ENCODE measurements at regions not wholly inside any gene's neighbourhood (a gene's known extent, or its start where the extent isn't known, plus 50 kb on each side); places are given as distances from the start of the nearest gene placed in this dataset.
"Not testable (repeated sequence)": the region's sequence is repeated elsewhere in the genome, so short reads cannot be mapped to it uniquely, and the experiment has no call there.

DNA sequence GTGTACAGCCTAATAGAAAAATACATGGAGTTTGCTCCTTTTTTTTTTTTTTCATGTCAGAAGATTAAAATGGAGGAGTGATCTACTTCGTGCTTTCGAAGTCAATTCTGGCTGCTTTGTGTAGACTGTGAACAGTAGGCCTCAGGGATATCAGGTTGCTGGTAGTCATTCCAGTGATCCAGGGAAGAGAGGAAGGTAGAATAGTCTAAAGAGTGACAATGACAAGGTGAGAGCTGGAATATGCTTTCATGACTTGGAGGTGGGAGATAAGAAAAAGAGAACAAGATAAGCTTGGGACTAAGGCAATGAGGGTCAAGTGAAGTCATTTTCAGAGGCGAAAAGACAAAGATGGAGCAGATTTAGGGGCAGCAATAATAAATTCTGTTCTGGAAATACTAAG lies 111.3 kb upstream of the MIR17HG start:
- DNase-seq: no peak

DNA sequence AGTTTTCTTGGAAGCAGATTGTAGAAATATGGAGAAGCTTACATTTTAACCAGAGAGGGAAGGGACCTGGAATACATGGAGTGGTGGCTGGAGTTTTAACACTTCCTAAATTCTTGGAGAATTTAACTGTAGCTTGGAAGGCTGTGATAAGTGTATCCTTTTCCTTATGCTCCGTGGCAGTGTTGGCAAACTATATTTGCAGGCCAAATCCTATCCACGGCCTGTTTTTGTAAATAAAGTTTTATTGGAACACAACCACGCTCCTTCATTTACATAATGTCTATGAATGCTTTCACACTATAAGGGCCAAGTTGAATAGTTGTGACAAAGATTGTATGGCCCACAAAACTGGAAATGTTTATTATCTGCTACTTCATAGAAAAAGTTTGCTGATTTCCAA lies 110.6 kb upstream of the MIR17HG start:
- DNase-seq: no peak

DNA sequence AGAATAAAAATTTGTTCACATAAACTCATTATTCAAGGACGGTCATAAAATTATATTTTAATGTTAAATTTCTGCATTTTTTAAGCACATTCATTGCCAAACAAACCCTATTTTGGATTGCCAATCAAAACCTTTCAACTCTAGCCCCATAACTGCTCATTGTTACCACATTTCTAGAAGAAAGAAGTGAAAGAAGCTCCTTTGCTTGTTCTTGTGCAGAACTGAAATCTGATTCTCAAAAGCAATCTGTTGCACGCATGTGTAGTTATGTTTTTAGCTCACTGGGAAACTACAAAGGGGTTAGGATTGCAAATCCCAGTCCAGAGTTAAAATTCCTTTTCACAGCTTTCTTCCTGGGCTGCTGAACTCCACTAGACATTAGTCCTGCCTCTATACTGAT lies 109.5 kb upstream of the MIR17HG start:
- no peak for DNase-seq

DNA sequence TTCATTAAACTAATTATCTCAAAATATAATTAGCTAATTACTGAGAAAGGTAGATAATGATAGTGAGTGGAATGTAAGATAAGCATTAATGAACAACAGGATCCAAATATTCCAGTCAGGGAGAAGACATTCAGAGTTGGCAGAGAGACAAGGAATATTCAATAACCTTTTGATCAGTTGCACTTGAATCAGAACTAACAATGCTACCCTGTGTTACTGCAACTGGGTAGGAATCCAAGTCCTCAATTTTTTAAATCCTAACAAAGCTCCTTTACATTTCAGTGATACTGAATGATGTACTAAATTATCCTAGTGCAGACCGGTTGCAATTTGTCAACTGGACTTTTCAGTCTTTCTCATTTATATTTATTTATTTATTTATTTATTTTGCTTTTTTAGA lies 107.1 kb upstream of the MIR17HG start:
- no peak for DNase-seq

DNA sequence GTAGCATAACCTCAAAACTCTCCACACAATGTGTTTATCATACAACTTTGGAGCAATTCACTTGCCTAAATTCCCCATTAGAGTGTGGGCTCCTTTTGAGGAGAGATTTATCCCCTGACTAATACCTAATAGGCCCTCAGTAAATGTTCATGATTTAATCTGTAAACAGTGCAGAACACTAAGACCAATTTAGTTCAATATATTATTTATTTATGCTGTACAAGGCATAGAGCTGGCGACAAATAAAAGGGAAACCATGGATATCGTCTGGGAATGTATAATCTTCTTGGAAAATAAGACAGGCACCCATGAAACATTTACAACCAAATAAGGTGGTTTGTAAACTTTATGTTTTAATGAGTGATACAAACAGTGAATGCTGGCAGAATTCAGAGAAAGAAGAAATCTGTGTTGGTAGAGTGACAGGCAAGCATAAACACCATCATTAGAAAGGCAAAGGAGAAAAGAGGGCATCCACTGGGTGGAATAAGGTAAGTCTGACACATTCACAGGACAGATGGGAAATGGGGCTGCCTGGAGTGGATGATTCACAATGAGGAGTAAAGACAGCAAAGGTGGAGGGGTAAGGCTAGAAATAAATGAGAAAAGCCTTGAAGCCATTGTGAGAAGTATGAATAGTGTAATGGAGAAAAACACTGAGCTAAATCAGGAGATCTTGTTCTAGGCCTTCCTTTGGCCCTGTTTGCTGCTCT lies 106.1 kb upstream of the MIR17HG start:
- no peak for DNase-seq

DNA sequence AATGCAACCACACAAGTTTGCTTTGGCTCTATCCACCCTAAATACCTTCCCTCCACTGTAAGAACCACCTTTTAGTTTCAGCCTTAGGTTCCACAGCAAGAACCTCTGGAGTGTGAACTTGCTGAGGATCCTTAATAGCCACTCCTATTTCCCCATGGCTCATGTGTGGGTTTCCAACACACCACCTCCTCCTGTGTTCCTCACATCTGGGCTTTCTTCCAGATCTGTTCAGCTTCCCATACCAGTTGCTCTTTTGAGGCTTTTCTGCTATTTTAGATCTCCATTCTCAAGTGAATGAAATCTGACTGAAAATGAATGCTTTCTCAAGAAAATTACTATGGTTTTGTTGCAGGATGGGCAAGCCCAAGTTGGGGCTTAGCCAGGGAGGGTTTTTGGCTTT lies 104.8 kb upstream of the MIR17HG start:
- DNase-seq: no peak

DNA sequence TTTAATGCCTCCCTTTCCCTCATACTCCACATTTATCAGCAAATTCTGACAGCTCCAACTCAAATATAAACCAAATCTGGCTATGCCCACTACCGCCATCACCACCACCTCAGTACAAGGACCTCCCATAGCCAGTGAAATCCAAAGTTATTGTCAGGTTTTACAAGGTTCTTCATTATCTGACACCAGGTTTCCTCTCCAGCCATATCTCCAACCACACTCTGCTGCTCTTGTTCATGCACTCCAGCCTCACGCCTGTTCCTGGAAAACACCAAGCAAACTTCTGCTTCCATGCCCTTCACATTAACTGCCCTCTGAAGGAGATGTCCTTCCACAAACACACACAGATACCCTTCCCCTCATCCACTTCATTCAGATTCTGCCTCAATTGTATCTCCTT lies 102.2 kb upstream of the MIR17HG start:
- DNase-seq: no peak

DNA sequence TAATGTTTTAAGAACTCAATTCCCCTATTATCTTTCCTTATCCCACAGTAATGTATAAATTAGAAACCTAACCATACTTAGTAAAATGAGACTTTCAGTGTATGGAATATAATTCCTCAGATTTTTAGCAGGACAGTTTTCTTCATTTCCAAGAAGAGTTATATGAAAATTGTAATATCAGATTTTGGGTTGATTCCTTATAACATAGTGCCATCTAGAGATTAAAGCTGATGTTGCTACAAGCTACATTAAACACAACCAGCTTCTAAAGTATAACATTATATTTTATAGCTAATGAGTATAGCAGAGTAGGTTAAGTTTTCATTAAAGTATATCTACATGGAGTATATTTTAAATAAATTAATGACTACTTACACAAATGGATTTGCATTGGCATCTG lies 99.7 kb upstream of the MIR17HG start:
- no peak for DNase-seq

DNA sequence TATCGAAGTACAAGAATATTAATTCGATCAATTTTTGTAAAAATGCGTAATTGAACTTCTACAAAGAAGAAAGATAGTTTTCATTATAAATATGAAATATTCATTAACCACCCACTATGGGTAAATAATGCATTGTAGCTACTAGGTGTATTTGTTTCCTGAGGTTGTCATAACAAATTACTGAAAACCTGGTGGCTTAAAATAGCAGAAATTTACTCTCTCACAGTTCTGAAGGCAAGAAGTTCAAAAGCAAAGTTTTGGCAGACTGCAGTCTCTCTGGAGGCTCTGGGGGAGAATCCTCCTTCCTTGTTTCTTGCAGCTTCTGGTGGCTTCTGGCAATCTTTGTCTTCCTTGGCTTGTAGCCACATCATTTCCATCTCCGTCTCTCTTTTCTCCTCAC lies 99.2 kb upstream of the MIR17HG start:
- DNase-seq: no peak

DNA sequence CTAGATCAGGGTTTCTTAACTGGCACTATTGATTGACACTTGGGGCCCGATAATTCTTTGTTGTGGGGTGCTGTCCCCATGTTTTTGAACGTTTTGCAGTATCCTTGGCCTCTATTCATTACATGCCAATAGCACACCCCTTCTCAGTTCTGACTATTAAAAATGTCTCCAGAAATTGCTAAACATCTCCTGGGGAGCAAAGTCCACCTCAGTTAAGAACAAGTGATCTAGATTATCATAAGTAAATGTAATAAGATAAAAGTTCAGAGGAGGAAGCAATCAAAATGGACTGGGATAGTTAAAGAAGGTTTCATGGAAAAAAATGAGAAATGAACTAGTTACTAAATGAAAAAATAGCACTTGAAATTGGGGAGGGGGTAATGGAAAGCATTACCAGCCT lies 98.1 kb upstream of the MIR17HG start:
- no peak for DNase-seq

DNA sequence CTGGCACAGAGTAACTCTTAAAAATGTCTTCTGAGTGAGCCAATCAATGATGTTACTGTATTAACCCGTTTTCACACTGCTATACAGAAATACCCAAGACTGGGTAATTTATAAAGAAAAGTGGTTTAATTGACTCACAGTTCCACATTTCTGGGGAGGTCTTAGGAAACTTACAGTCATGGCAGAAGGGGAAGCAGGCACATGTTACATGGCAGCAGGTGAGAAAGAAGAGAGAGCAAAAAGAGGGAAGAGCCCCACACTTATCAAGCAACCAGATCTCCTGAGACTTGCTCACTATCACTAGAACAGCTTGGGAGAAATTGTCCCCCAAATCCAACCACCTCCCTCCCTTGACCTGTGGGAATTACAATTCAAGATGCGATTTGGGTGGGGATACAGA lies 97.6 kb upstream of the MIR17HG start:
- no peak for DNase-seq

DNA sequence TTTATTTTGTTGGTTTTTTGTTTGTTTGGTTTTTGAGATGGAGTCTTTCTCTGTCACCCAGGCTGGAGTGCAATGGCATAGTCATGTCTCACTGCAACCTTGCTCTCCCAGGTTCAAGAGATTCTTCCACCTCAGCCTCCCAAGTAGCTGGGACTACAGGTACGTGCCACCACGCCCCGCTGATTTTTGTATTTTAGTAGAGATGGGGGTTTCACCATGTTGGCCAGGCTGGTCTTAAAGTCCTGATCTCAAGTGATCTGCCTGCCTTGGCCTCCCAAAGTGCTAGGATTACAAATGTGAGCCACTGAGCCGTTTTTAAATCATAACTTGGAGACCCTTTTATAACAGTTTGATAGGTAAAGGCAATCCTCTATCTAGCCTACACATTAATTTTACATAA lies 95.9 kb upstream of the MIR17HG start:
- DNase-seq: not testable (repeated sequence)

DNA sequence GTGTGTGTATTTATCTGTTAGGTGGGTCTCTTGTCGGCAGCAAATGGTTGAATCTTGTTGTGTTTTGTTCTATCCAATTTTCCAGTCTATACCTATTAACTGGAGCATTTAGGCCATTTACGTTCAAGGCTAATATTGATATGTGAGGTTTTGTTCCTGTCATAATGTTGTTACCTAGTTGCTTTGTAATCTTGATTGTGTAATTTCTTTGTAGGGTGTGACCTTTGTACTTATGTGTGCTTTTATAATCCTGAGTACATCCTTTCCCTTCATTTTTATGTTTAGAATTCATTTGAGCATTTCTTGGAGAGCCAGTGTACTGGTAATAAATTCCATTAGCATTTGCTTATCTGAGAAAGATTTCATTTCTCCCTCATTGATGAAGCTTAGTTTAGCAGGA lies 83.0 kb upstream of the MIR17HG start:
- no peak for DNase-seq

DNA sequence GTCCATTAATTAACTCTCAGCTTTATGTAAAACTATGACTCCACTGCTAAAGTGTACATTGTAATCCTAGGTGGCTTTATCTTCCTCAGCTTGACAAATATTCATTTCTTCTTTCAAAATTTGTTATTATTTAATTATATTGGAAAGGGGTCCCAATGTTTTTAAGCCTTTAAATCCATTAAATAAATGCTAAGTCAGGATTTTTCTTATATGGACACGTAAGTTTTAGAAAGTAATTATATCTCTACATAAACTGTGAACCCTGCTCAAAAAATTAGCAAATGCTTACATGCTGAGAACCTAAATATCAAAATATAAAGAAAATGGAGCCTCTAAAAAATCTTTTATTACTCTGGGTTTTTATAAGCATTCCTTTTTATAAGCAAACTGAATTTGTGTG lies 78.2 kb upstream of the MIR17HG start:
- DNase-seq: no peak

DNA sequence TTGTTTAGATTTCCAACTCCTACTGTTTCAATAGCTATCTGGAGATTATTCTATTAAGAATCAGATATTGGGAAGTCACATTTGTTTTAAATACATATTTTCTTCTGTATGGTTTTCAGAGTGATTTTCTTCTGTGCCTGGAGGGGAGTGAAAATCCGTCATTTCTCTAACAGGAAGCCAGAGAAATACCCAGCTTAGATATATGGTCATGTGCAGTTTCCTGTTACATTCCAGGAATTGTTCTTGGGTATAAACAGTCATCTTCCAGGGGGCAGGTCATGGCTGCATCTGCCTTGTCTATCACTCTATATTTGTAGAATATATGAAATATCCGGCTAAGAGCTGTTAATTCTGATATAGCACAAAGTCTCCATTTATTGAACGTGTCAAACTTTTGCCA lies 77.5 kb upstream of the MIR17HG start:
- no peak for DNase-seq

DNA sequence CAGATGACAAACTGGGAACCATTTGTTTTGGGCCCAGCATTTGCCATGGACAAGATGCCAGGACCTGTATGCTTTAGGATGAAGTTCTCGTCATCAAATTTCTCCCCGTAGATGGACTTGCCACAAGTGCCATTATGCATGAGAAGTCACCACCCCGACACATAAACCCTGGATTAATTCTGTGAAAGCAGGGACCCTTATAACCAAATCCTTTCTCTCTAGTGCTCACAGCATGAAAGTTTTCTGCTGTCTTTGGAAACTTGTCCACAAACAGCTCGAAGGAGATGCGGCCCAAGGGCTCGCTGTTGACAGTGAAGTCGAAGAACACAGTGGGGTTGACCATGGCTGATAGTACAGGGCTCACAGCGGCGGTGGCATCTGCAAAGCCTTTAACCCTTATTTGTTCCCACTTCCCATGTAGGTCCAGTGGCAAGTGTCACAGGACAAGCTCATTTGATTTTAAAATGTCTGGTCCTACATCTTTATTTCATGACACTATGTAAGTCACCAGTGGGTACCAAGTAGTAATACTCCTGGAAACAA lies 75.2 kb upstream of the MIR17HG start:
- no peak for DNase-seq

DNA sequence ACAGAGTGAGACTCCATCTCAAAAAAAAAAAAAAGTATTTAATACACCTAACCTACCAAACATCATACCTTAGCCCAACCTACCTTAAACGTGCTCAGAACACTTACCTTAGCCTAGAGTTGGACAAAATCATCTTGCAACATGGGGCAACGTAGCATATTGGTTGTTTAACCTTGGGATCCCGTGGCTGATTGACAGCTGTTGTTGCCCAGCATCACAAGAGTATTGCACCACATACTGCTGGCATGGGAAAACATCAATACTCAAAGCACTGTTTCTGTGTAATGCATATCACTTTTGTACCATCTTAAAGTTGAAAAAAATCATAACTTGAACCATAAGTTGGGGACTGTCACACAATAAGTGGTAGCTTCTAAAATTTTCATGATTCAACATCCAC lies 73.8 kb upstream of the MIR17HG start:
- no peak for DNase-seq

DNA sequence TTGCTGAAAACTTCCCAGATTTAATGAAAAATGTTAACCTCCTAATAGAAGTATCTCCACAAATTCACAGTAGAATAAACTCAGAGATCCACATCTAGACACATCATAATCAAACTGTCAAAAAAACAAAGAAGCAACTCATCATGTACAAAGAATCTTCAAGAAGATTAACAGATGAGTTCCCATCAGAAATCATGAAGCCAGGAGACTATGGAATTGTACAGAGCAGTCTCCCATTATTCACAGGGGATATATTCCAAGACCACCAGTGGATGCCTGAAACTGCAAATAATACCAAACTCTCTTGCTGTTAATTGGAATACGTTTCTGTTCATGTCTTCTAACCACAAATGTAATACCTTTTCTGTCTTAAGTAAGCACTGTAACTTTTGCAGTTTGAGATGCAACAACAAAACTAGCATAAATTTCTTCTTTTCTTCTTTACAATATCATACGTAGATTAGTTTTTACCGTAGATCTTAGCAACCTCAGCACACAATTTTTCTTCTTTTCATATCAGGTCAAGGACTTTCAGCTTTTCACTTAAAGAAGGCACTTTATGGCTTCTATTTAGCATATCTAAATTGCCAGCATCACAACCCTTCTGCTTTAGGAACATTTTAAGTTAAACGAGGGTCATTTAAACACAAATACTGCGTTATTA lies 70.3 kb upstream of the MIR17HG start:
- DNase-seq: no peak

DNA sequence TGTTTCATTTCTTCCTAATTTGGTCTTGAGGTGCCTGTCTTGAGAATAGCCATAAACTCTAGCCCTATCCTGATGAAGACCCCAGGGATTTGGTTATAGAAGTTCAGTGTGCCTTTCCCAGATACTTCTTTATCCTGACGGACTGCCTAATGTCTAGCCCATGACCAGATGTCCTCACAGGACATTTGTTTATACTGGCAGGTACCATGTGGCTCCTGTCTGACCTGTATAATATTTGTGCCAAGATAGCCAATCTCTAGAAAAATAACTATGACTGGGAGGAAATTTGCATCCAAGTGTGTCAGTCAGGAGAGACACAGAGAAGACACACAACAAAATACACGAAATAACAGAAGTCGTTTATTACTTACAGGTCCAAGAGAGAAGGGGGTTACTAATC lies 69.2 kb upstream of the MIR17HG start:
- DNase-seq: no peak

DNA sequence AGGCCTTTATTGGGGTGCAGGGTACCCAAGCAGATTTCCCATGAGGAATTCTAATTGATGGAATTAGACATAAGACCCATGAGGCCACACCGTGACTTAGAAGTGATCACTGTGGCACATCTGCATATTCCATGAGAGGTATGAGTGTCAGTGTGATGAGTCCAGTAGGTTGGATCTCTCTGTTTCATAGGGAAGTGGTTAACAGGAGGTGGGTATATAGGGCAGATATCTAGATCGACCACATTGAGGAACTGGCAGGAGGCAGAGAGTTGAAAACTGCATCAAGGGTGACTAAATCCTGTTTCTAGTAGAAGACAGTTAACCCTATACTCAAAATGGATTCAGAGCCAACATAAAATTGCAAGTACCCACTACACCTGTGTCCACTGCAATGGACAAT lies 68.6 kb upstream of the MIR17HG start:
- no peak for DNase-seq

DNA sequence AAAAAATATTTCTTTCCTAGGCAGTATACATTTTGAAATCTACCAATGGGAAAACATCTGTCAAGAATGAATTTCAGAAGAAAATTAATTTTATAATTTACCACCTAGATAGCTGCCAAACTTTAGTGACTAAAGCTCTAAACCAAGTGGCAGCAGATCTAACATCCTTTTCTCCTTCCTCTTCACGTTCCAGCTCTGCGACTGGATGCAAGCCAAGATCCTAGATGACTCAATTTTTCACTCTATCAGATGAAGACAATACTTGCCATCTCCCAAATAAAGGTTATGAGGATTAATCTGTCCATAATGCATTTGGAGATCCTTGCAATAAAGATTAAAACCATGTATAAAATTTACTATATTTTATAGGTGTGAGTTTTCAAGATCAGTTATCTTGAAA lies 66.7 kb upstream of the MIR17HG start:
- DNase-seq: no peak

DNA sequence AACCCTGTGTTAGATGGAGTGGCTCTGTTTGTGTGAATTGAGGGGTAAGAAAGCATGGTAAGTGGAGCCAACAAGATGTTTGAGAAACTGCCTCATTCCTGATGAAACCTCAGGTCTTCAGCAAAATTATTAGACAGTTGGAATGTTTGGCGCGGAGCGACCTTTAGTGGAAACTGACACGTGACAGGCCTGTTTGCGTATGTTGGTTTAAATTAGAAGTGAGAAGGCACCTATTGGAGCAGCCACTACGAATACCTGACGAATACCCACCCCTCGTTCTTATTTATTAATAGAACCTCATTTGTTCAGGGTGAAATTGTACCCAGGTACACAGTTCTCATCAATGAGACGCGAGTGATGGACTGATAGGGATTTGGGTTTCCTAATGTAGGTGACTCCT lies 63.2 kb upstream of the MIR17HG start:
- no peak for DNase-seq

DNA sequence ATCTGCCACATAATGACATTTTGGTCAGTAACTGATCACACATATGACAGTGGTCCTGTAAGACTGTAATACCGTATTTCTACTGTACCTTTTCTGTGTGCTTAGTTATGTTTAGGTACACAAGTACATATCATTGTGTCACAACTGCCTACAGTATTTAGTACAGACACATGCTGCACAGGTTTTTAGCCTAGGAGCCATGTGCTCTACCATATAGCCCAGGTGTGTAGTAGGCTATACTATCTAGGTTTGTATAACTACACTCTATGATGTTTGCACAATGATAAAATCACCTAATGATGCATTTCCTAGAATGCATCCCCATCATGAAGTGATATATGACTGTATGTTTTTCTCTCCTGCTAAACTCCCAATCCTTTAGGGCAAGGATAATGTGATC lies 61.2 kb upstream of the MIR17HG start:
- no peak for DNase-seq

DNA sequence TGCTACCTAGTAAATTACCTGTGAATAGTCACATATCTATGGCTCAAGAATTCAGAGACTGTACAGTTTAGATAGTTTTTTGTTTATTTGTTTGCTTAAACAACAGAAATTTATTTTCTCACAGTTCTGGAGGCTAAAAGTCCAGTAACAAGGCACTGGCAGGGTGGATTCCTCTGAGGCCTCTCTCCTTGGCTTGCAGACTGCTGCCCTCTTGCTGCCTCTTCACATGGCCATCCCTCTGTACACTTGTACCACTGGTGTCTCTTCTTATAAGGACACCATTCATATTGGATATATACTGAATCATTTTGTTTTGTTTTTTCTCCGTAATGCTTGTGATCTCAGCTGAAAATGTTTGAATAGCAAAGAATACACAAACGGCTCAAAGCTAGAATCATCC lies 56.4 kb upstream of the MIR17HG start:
- no peak for DNase-seq

All from CD4-positive, alpha-beta T cell treated with Interleukin-6 for 4 hours (primary cell).